SH-SY5Y (cell line): ENCODE measurements at regions not wholly inside any gene's neighbourhood (a gene's known extent, or its start where the extent isn't known, plus 50 kb on each side); places are given as distances from the start of the nearest gene placed in this dataset.

Experiments
- GATA2 ChIP-seq: IDR thresholded peaks from 2 replicates; pipeline ENCODE4 v1.6.1; 2011; ENCODE audit warnings: mild to moderate bottlenecking, low read depth, low read length
- GATA3 ChIP-seq: IDR thresholded peaks from 2 replicates; pipeline ENCODE4 v1.6.1; 2011; ENCODE audit warnings: low read depth, mild to moderate bottlenecking, low read length, moderate library complexity

GRCh38 chr1:101136739-101137138 is 100.1 kb upstream of the S1PR1 start:
- TF ChIP-seq GATA3 (no peak), GATA2 (no peak)
